ENCODE measurements at regions not wholly inside any gene's neighbourhood (a gene's known extent, or its start where the extent isn't known, plus 50 kb on each side); places are given as distances from the start of the nearest gene placed in this dataset.

- Mint-ChIP-seq H3K36me3 (ENCODE audit: low read depth) (no peaks in the 10 kb centered on the region), H3K4me3 (no peak overlapping the region), H3K4me1 (no peaks in the 10 kb centered on the region), H3K27ac (no peak overlapping the region), H3K27me3 (ENCODE audit: low read depth) (peaks cover 11% of the 10 kb centered on the region), H3K9me3 (no peaks in the 10 kb centered on the region)
- no peak for TF ChIP-seq CTCF (IDR thresholded peaks at IDR 0.05; ENCODE audit: unreplicated experiment in 3 of 3)
Observed at GRCh38 chr2:175371378-175371777, 189.9 kb upstream of the ATP5MC3 start.

- TF ChIP-seq CTCF (IDR thresholded peaks at IDR 0.05; ENCODE audit: unreplicated experiment in 3 of 3) = peak; percentile 80 to 89 (median 82)
- peaks cover 5% of the 10 kb centered on the region for H3K4me1 Mint-ChIP-seq
- H3K27ac Mint-ChIP-seq = no peak overlapping the region
- no peaks in the 10 kb centered on the region for H3K36me3 Mint-ChIP-seq (ENCODE audit: low read depth)
- peaks cover 47% of the 10 kb centered on the region for H3K27me3 Mint-ChIP-seq (ENCODE audit: low read depth)
- no peaks in the 10 kb centered on the region for H3K9me3 Mint-ChIP-seq
- H3K4me3 Mint-ChIP-seq = no peak overlapping the region
Observed at GRCh38 chr2:175366815-175367214, 185.3 kb upstream of the ATP5MC3 start.

GRCh38 chr2:175363699-175364098 is 182.2 kb upstream of the ATP5MC3 start:
- Mint-ChIP-seq H3K27me3 (ENCODE audit: low read depth) (peaks cover 59% of the 10 kb centered on the region), H3K9me3 (no peaks in the 10 kb centered on the region), H3K4me3 (no peak overlapping the region), H3K4me1 (peaks cover 5% of the 10 kb centered on the region), H3K36me3 (ENCODE audit: low read depth) (no peaks in the 10 kb centered on the region), H3K27ac (no peak overlapping the region)
- no peak for TF ChIP-seq CTCF (IDR thresholded peaks at IDR 0.05; ENCODE audit: unreplicated experiment in 3 of 3)

GRCh38 chr2:175362331-175362730 is 180.8 kb upstream of the ATP5MC3 start:
- no peak overlapping the region for H3K27ac Mint-ChIP-seq
- H3K36me3 Mint-ChIP-seq (ENCODE audit: low read depth) = no peaks in the 10 kb centered on the region
- no peak overlapping the region for H3K4me3 Mint-ChIP-seq
- H3K9me3 Mint-ChIP-seq = no peaks in the 10 kb centered on the region
- H3K27me3 Mint-ChIP-seq (ENCODE audit: low read depth) = peaks cover 67% of the 10 kb centered on the region
- TF ChIP-seq CTCF (IDR thresholded peaks at IDR 0.05; ENCODE audit: unreplicated experiment in 3 of 3) = no peak
- H3K4me1 Mint-ChIP-seq = peaks cover 5% of the 10 kb centered on the region

GRCh38 chr2:175359710-175360109 is 178.2 kb upstream of the ATP5MC3 start:
- Mint-ChIP-seq H3K4me3 (no peak overlapping the region), H3K27ac (no peak overlapping the region), H3K36me3 (ENCODE audit: low read depth) (no peaks in the 10 kb centered on the region), H3K9me3 (no peaks in the 10 kb centered on the region), H3K4me1 (peaks cover 5% of the 10 kb centered on the region), H3K27me3 (ENCODE audit: low read depth) (peaks cover 53% of the 10 kb centered on the region)
- TF ChIP-seq CTCF (IDR thresholded peaks at IDR 0.05; ENCODE audit: unreplicated experiment in 3 of 3) = no peak

GRCh38 chr2:175356901-175357300 is 175.4 kb upstream of the ATP5MC3 start:
- H3K36me3 Mint-ChIP-seq (ENCODE audit: low read depth) = no peaks in the 10 kb centered on the region
- no peaks in the 10 kb centered on the region for H3K9me3 Mint-ChIP-seq
- H3K4me1 Mint-ChIP-seq = no peaks in the 10 kb centered on the region
- H3K27ac Mint-ChIP-seq = no peak overlapping the region
- no peak overlapping the region for H3K4me3 Mint-ChIP-seq
- peaks cover 32% of the 10 kb centered on the region for H3K27me3 Mint-ChIP-seq (ENCODE audit: low read depth)
- no peak for TF ChIP-seq CTCF (IDR thresholded peaks at IDR 0.05; ENCODE audit: unreplicated experiment in 3 of 3)

Data from nephron (organoid).